HG02970 (cell line): ENCODE measurements at regions not wholly inside any gene's neighbourhood (a gene's known extent, or its start where the extent isn't known, plus 50 kb on each side); places are given as distances from the start of the nearest gene placed in this dataset.
A peak's percentile ranks its signal among the peaks of the same experiment; 100 is the strongest.

Experiments used
- ATAC-seq: cut with Tn5 transposase; IDR thresholded peaks from one replicate; pipeline ENCODE4 v1.9.1; 2021; ENCODE audit warnings: mild to moderate bottlenecking, moderate library complexity, moderate number of reproducible peaks; ENCODE audit not compliant: unreplicated experiment, low FRiP score

GRCh38 chr5:54661111-54661510 is 143.6 kb downstream of the SNX18 start:
- ATAC-seq, result no peak

GRCh38 chr5:54659700-54660131 is 142.2 kb downstream of the SNX18 start:
- ATAC-seq, result no peak

- no peak for ATAC-seq
Measured at GRCh38 chr5:54658010-54658409, 140.5 kb downstream of the SNX18 start.

- ATAC-seq, result no peak
Measured at GRCh38 chr5:54656261-54656728, 138.7 kb downstream of the SNX18 start.

- ATAC-seq, result no peak
Measured at GRCh38 chr5:54655761-54656160, 138.2 kb downstream of the SNX18 start.

GRCh38 chr5:54655266-54655665 is 137.7 kb downstream of the SNX18 start:
- no peak for ATAC-seq

GRCh38 chr5:54653956-54654614 is 136.5 kb downstream of the SNX18 start:
- no peak for ATAC-seq

GRCh38 chr5:54651482-54652076 is 134.0 kb downstream of the SNX18 start:
- no peak for ATAC-seq

- no peak for ATAC-seq
Measured at GRCh38 chr5:54649041-54649504, 131.5 kb downstream of the SNX18 start.

- peak; percentile 87 for ATAC-seq
Measured at GRCh38 chr5:54646356-54647101, 129.0 kb downstream of the SNX18 start.

- no peak for ATAC-seq
Measured at GRCh38 chr5:54645882-54646355, 128.4 kb downstream of the SNX18 start.

GRCh38 chr5:54644226-54644625 is 126.7 kb downstream of the SNX18 start:
- no peak for ATAC-seq

GRCh38 chr5:54643685-54644106 is 126.1 kb downstream of the SNX18 start:
- no peak for ATAC-seq

GRCh38 chr5:54639621-54640020 is 122.1 kb downstream of the SNX18 start:
- ATAC-seq, result no peak

GRCh38 chr5:54638106-54638505 is 120.5 kb downstream of the SNX18 start:
- no peak for ATAC-seq

GRCh38 chr5:54637654-54638053 is 120.1 kb downstream of the SNX18 start:
- no peak for ATAC-seq

GRCh38 chr5:54634089-54634488 is 116.5 kb downstream of the SNX18 start:
- ATAC-seq, result no peak

GRCh38 chr5:54632131-54632701 is 114.7 kb downstream of the SNX18 start:
- no peak for ATAC-seq

- no peak for ATAC-seq
Measured at GRCh38 chr5:54630738-54631359, 113.3 kb downstream of the SNX18 start.

- no peak for ATAC-seq
Measured at GRCh38 chr5:54629115-54629514, 111.6 kb downstream of the SNX18 start.
